HepG2 (cell line): ENCODE measurements at regions not wholly inside any gene's neighbourhood (a gene's known extent, or its start where the extent isn't known, plus 50 kb on each side); places are given as distances from the start of the nearest gene placed in this dataset.

Experiments used
- ATAC-seq: fragments of 200-7000 bp; cut with Tn5 transposase; 3 replicates; pipeline ENCODE4 v1.9.1; 2020; ENCODE audit warnings: mild to moderate bottlenecking, moderate library complexity
- BruUV-seq: library from RNA; stranded (reverse); fragments of 400-500 nt; replicated peaks from 2 replicates; lab custom pipeline; 2021; lab: Mats Ljungman, UMichigan
- CTCF ChIA-PET: fragments of 300-600 bp; formaldehyde crosslinking; extraction: SDS; loops from one replicate; lab custom pipeline; 2021; ENCODE audit warnings: low total read pairs, inconsistent platforms, low intra/inter-chr PET ratio; lab: Yijun Ruan, JAX
- POLR2A ChIA-PET: fragments of 350-600 bp; sonication (Branson Sonifier 250); formaldehyde crosslinking; loops from one replicate; lab custom pipeline; 2020; ENCODE audit warnings: antibody characterized with exemption, inconsistent platforms; lab: Yijun Ruan, JAX
- DNase-seq: peaks from one replicate; pipeline ENCODE4 v3.0.0-alpha.2; 2015; ENCODE audit warnings: low spot score
- FAIRE-seq: peaks from 3 replicates; lab custom pipeline; 2011; peaks lifted over from hg19 to GRCh38; lab: Jason Lieb, UNC
- H2AFZ ChIP-seq: one replicate; pipeline ENCODE4 v1.6.1; 2011; ENCODE audit warnings: low read length, inconsistent platforms
- H3K27ac ChIP-seq: fragments of 300-600 bp; 3 replicates; pipeline ENCODE4 v1.8.0; 2011; ENCODE audit warnings: mixed run types, mild to moderate bottlenecking, mixed read lengths, low read length, inconsistent platforms; ENCODE audit not compliant: insufficient read depth; ENCODE audit errors: extremely low read length
- H3K27me3 ChIP-seq, 2 experiments: fragments of 200-600 bp in 1 of 2; 2 replicates in 1 of 2; 3 replicates in 1 of 2; pipeline versions ENCODE4 v1.6.0 to v1.8.0; 2011; ENCODE audit warnings: low read length in 2 of 2, mild to moderate bottlenecking in 2 of 2, moderate library complexity in 2 of 2, inconsistent platforms in 1 of 2; ENCODE audit not compliant: insufficient read depth in 2 of 2, control insufficient read depth in 1 of 2
- H3K36me3 ChIP-seq, 2 experiments: fragments of 200-600 bp in 1 of 2; replicated peaks in 1 of 2; 2 replicates in 1 of 2; 3 replicates in 1 of 2; pipeline versions ENCODE4 v1.5.1 to v1.8.0; 2011; ENCODE audit warnings: low read length in 2 of 2, inconsistent platforms in 1 of 2; ENCODE audit not compliant: insufficient read depth in 2 of 2, control insufficient read depth in 1 of 2
- H3K4me1 ChIP-seq: 2 replicates; pipeline ENCODE4 v1.5.1; 2012; ENCODE audit warnings: low read length, inconsistent platforms; ENCODE audit not compliant: insufficient read depth
- H3K4me2 ChIP-seq: 2 replicates; pipeline ENCODE4 v1.6.0; 2011; ENCODE audit warnings: low read depth, low read length, inconsistent platforms
- H3K4me3 ChIP-seq, 3 experiments: fragments of 200-600 bp in 1 of 3; sonication (generic), shearing (Covaris generic) in 1 of 3; replicated peaks in 1 of 3; 2 replicates each; pipeline ENCODE4 v1.5.1; 2011 to 2016; ENCODE audit warnings: low read length in 3 of 3, inconsistent platforms in 2 of 3, low read depth in 2 of 3, mild to moderate bottlenecking in 2 of 3, control low read depth in 1 of 3, mixed read lengths in 1 of 3; ENCODE audit not compliant: insufficient read depth in 1 of 3
- H3K79me2 ChIP-seq: one replicate; pipeline ENCODE4 v1.6.1; 2011; ENCODE audit warnings: low read length, inconsistent platforms; ENCODE audit not compliant: insufficient read depth
- H3K9ac ChIP-seq: 2 replicates; pipeline ENCODE4 v1.6.0; 2011; ENCODE audit warnings: mild to moderate bottlenecking, low read depth, low read length, inconsistent platforms; ENCODE audit not compliant: insufficient read depth
- H3K9me3 ChIP-seq: 2 replicates; pipeline ENCODE4 v1.5.1; 2012; ENCODE audit warnings: mild to moderate bottlenecking, low read length
- H4K20me1 ChIP-seq: 2 replicates; pipeline ENCODE4 v1.6.0; 2011; ENCODE audit warnings: inconsistent platforms, mild to moderate bottlenecking, low read length, moderate library complexity; ENCODE audit not compliant: insufficient read depth
- CREM ChIP-seq, 2 experiments: sonication (generic) in 1 of 2; formaldehyde crosslinking in 1 of 2; IDR thresholded peaks; 2 replicates each; pipeline versions ENCODE4 v1.4.0 to v1.6.1; 2016 to 2020; ENCODE audit warnings: antibody characterized with exemption in 1 of 2, mild to moderate bottlenecking in 1 of 2, missing genetic modification reagents in 1 of 2
- E2F5 ChIP-seq: sonication (generic); formaldehyde crosslinking; conservative IDR thresholded peaks from 2 replicates; pipeline ENCODE4 v1.4.0; 2020; ENCODE audit warnings: missing genetic modification reagents
- KAT7 ChIP-seq: IDR thresholded peaks from 2 replicates; pipeline ENCODE4 v1.6.1; 2018; ENCODE audit warnings: borderline replicate concordance, missing compliant biosample characterization
- KMT2B ChIP-seq: IDR thresholded peaks from 2 replicates; pipeline ENCODE4 v1.6.1; 2016; ENCODE audit warnings: missing genetic modification reagents, missing compliant biosample characterization
- MEIS2 ChIP-seq: sonication (generic); formaldehyde crosslinking; IDR thresholded peaks from 2 replicates; pipeline ENCODE4 v1.9.0; 2021; ENCODE audit warnings: mild to moderate bottlenecking, missing genetic modification reagents
- SP1 ChIP-seq, 2 experiments: fragments of 450-650 bp in 1 of 2; sonication (generic) in 1 of 2; formaldehyde crosslinking in 1 of 2; IDR thresholded peaks; 2 replicates each; pipeline versions ENCODE4 v1.4.0 to v1.6.1; 2016 to 2020; ENCODE audit warnings: missing genetic modification reagents in 1 of 2
- TBX2 ChIP-seq: sonication (generic); formaldehyde crosslinking; IDR thresholded peaks from 2 replicates; pipeline ENCODE4 v1.5.0; 2020; ENCODE audit warnings: missing genetic modification reagents, mild to moderate bottlenecking, borderline replicate concordance
- ZFP36 ChIP-seq: fragments of 150-350 bp; IDR thresholded peaks from 2 replicates; pipeline ENCODE4 v1.6.1; 2018; ENCODE audit warnings: borderline replicate concordance, low read length, low read depth; ENCODE audit not compliant: partially characterized antibody
- ZFYVE20 ChIP-seq: sonication (generic); formaldehyde crosslinking; IDR thresholded peaks from 2 replicates; pipeline ENCODE4 v1.8.0; 2023; ENCODE audit warnings: low read depth, mild to moderate bottlenecking, moderate library complexity, missing genetic modification reagents, borderline replicate concordance
- ZNF17 ChIP-seq: sonication (generic); formaldehyde crosslinking; IDR thresholded peaks from 2 replicates; pipeline ENCODE4 v1.5.0; 2020; ENCODE audit warnings: mild to moderate bottlenecking, missing genetic modification reagents
- ZNF362 ChIP-seq: sonication (generic); formaldehyde crosslinking; IDR thresholded peaks from 2 replicates; pipeline ENCODE4 v1.4.0; 2020; ENCODE audit warnings: missing genetic modification reagents, mild to moderate bottlenecking, borderline replicate concordance
- ZNF503 ChIP-seq: sonication (generic); formaldehyde crosslinking; IDR thresholded peaks from 2 replicates; pipeline ENCODE4 v1.4.0; 2020; ENCODE audit warnings: missing genetic modification reagents
- ZNF557 ChIP-seq: sonication (generic); formaldehyde crosslinking; IDR thresholded peaks from 2 replicates; pipeline ENCODE4 v1.4.0; 2020; ENCODE audit warnings: missing genetic modification reagents
- ZNF567 ChIP-seq: sonication (generic); formaldehyde crosslinking; IDR thresholded peaks from 2 replicates; pipeline ENCODE4 v1.8.1; 2023; ENCODE audit warnings: mild to moderate bottlenecking, missing genetic modification reagents, borderline replicate concordance
- WGBS: methylation state at CpG from one replicate; pipeline ENCODE4 v1.1.6; 2017; ENCODE audit warnings: low lambda C conversion rate; 5-methylcytosine and 5-hydroxymethylcytosine counted together
- in situ Hi-C: cut with HindIII; loops from 2 replicates; pipeline ENCODE4 v1.10.0; 2017; ENCODE audit warnings: low pct_unique_long_range_greater_than_20kb; ENCODE audit not compliant: extremely low pct_ligation_motif_present
- intact Hi-C: fragments of 100-400 bp; cut with micrococcal nuclease; formaldehyde crosslinking; loops from one replicate; pipeline ENCODE4 v1.10.0; 2022; ENCODE audit not compliant: unreplicated experiment
- TF ChIP-seq, protein P1 (sequence below): sonication (generic); formaldehyde crosslinking; conservative IDR thresholded peaks from 2 replicates; pipeline ENCODE4 v1.8.0; 2022; ENCODE audit warnings: low read depth, missing genetic modification reagents
- TF ChIP-seq, protein P2 (sequence below): sonication (generic); formaldehyde crosslinking; IDR thresholded peaks from 2 replicates; pipeline ENCODE4 v1.4.0; 2020; ENCODE audit warnings: missing genetic modification reagents, borderline replicate concordance

- TF ChIP-seq ZNF503 (CRISPR knock-in tag) (no peak), ZNF362 (CRISPR knock-in tag) (no peak)
Measured at GRCh38 chr13:31543190-31543589, 196.1 kb upstream of the RXFP2 start (continued).

GRCh38 chr13:31545616-31546015 is 193.7 kb upstream of the RXFP2 start:
- no peak overlapping the region for H3K4me2 ChIP-seq
- BruUV-seq, result no TSS peak
- intact Hi-C loops (no loop called here), in situ Hi-C loops (no loop called here)
- H3K27me3 ChIP-seq, result no peaks in the 10 kb centered on the region
- CTCF ChIA-PET, result no interaction called here
- FAIRE-seq (no peak), DNase-seq (no peak), ATAC-seq (no peak)
- no peaks in the 10 kb centered on the region for H3K79me2 ChIP-seq
- 2% methylated on average over 3 of the region's 3 CpGs for whole genome bisulfite sequencing
- POLR2A ChIA-PET, result no interaction called here
- H4K20me1 ChIP-seq, result no peaks in the 10 kb centered on the region
- no peak overlapping the region for H3K9ac ChIP-seq
- no peaks in the 10 kb centered on the region for H3K36me3 ChIP-seq
- H3K27ac ChIP-seq, result no peak overlapping the region
- H3K9me3 ChIP-seq, result no peaks in the 10 kb centered on the region
- H3K4me1 ChIP-seq, result no peaks in the 10 kb centered on the region
- no peak overlapping the region for H3K4me3 ChIP-seq
- no peak overlapping the region for H2AFZ ChIP-seq
- no peak for TF ChIP-seq KMT2B (CRISPR knock-in tag)
- no peak for TF ChIP-seq ZNF567 (CRISPR knock-in tag)
- no peak for TF ChIP-seq ZFP36
- no peak for TF ChIP-seq ZFYVE20 (CRISPR knock-in tag)
- TF ChIP-seq KAT7 (CRISPR knock-in tag), result no peak
- TF ChIP-seq, protein P1, sequence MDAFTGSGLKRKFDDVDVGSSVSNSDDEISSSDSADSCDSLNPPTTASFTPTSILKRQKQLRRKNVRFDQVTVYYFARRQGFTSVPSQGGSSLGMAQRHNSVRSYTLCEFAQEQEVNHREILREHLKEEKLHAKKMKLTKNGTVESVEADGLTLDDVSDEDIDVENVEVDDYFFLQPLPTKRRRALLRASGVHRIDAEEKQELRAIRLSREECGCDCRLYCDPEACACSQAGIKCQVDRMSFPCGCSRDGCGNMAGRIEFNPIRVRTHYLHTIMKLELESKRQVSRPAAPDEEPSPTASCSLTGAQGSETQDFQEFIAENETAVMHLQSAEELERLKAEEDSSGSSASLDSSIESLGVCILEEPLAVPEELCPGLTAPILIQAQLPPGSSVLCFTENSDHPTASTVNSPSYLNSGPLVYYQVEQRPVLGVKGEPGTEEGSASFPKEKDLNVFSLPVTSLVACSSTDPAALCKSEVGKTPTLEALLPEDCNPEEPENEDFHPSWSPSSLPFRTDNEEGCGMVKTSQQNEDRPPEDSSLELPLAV (CRISPR knock-in tag), result no peak
- no peak for TF ChIP-seq ZNF17 (CRISPR knock-in tag)
- no peak for TF ChIP-seq ZNF557
- no peak for TF ChIP-seq CREM (IDR thresholded peaks at IDR 0.05)
- no peak for TF ChIP-seq CREM (CRISPR knock-in tag; IDR thresholded peaks at IDR 0.05)
- no peak for TF ChIP-seq MEIS2 (CRISPR knock-in tag)
- TF ChIP-seq SP1 (IDR thresholded peaks at IDR 0.05), result no peak
- no peak for TF ChIP-seq SP1 (CRISPR knock-in tag; IDR thresholded peaks at IDR 0.05)
- TF ChIP-seq, protein P2, sequence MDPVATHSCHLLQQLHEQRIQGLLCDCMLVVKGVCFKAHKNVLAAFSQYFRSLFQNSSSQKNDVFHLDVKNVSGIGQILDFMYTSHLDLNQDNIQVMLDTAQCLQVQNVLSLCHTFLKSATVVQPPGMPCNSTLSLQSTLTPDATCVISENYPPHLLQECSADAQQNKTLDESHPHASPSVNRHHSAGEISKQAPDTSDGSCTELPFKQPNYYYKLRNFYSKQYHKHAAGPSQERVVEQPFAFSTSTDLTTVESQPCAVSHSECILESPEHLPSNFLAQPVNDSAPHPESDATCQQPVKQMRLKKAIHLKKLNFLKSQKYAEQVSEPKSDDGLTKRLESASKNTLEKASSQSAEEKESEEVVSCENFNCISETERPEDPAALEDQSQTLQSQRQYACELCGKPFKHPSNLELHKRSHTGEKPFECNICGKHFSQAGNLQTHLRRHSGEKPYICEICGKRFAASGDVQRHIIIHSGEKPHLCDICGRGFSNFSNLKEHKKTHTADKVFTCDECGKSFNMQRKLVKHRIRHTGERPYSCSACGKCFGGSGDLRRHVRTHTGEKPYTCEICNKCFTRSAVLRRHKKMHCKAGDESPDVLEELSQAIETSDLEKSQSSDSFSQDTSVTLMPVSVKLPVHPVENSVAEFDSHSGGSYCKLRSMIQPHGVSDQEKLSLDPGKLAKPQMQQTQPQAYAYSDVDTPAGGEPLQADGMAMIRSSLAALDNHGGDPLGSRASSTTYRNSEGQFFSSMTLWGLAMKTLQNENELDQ (CRISPR knock-in tag), result no peak
- TF ChIP-seq E2F5 (CRISPR knock-in tag), result no peak
- TF ChIP-seq TBX2 (CRISPR knock-in tag), result no peak
